ENCODE measurements at regions not wholly inside any gene's neighbourhood (a gene's known extent, or its start where the extent isn't known, plus 50 kb on each side); places are given as distances from the start of the nearest gene placed in this dataset.

GRCh38 chr6:30810813-30811339 lies 66.5 kb upstream of the IER3 start:
- TF ChIP-seq CTCF (conservative IDR thresholded peaks at IDR 0.05; ENCODE audit: low read length) (no peak), EZH2phosphoT487 (IDR thresholded peaks at IDR 0.05; ENCODE audit: borderline replicate concordance, low read depth, low read length) (no peak)
